OCI-LY1 (cell line): ENCODE measurements at regions not wholly inside any gene's neighbourhood (a gene's known extent, or its start where the extent isn't known, plus 50 kb on each side); places are given as distances from the start of the nearest gene placed in this dataset.

Source experiments
- H2AFZ ChIP-seq: fragments of 200-600 bp; sonication (generic), shearing (Covaris generic); 2 replicates; pipeline ENCODE4 v1.6.0; 2014; ENCODE audit warnings: antibody characterized with exemption, mild to moderate bottlenecking, low read length
- H3F3A ChIP-seq: fragments of 200-600 bp; sonication (generic), shearing (Covaris generic); 2 replicates; pipeline ENCODE4 v1.6.0; 2014; ENCODE audit warnings: mild to moderate bottlenecking, antibody characterized with exemption, low read length, moderate library complexity; ENCODE audit not compliant: insufficient read depth
- H3K27ac ChIP-seq: fragments of 200-600 bp; sonication (generic); 2 replicates; pipeline ENCODE4 v1.5.1; 2014; ENCODE audit warnings: low read length, mixed run types, mild to moderate bottlenecking, low read depth; ENCODE audit not compliant: poor library complexity, severe bottlenecking
- H3K27me3 ChIP-seq: fragments of 200-600 bp; sonication (generic); 2 replicates; pipeline ENCODE4 v1.6.0; 2014; ENCODE audit warnings: antibody characterized with exemption, mild to moderate bottlenecking, low read length, moderate library complexity; ENCODE audit not compliant: insufficient read depth
- H3K36me3 ChIP-seq: fragments of 200-600 bp; sonication (generic); 2 replicates; pipeline ENCODE4 v1.6.1; 2014; ENCODE audit warnings: mild to moderate bottlenecking, antibody characterized with exemption, low read length, moderate library complexity, mixed read lengths; ENCODE audit not compliant: insufficient read depth
- H3K4me1 ChIP-seq: fragments of 200-600 bp; sonication (generic); 2 replicates; pipeline ENCODE4 v1.5.1; 2014; ENCODE audit warnings: mild to moderate bottlenecking, low read length, moderate library complexity; ENCODE audit not compliant: insufficient read depth, severe bottlenecking
- H3K4me2 ChIP-seq: fragments of 200-600 bp; sonication (generic), shearing (Covaris generic); 2 replicates; pipeline ENCODE4 v1.6.1; 2014; ENCODE audit warnings: low read length
- H3K4me3 ChIP-seq: fragments of 200-600 bp; sonication (generic); 2 replicates; pipeline ENCODE4 v1.5.1; 2014; ENCODE audit warnings: low read length, low read depth, mild to moderate bottlenecking, mixed read lengths; ENCODE audit not compliant: poor library complexity, severe bottlenecking
- H3K79me2 ChIP-seq: fragments of 200-600 bp; shearing (Covaris generic); 2 replicates; pipeline ENCODE4 v1.6.1; 2016; ENCODE audit warnings: mixed run types, low read length, mixed read lengths; ENCODE audit not compliant: insufficient read depth
- H3K9ac ChIP-seq: fragments of 200-600 bp; sonication (generic), shearing (Covaris generic); 2 replicates; pipeline ENCODE4 v1.6.1; 2014; ENCODE audit warnings: mild to moderate bottlenecking, low read length, mixed read lengths
- H3K9me2 ChIP-seq: fragments of 200-600 bp; sonication (generic), shearing (Covaris generic); 2 replicates; pipeline ENCODE4 v1.6.1; 2014; ENCODE audit warnings: low read depth, mild to moderate bottlenecking, low read length, mixed read lengths
- H3K9me3 ChIP-seq: fragments of 200-600 bp; shearing (Covaris generic); 2 replicates; pipeline ENCODE4 v1.6.1; 2014; ENCODE audit warnings: low read length, mixed read lengths
- H4K20me1 ChIP-seq: fragments of 200-600 bp; sonication (generic), shearing (Covaris generic); 2 replicates; pipeline ENCODE4 v1.6.0; 2016; ENCODE audit warnings: mild to moderate bottlenecking, low read length; ENCODE audit not compliant: insufficient read depth
- EZH2 ChIP-seq: fragments of 200-600 bp; sonication (generic), shearing (Covaris generic); IDR thresholded peaks from 2 replicates; pipeline ENCODE4 v1.8.0; 2017; ENCODE audit warnings: borderline replicate concordance, mixed run types, mild to moderate bottlenecking, antibody characterized with exemption, low read length, moderate library complexity, mixed read lengths
- TF ChIP-seq, protein P1 (sequence below): fragments of 200-600 bp; sonication (generic), shearing (Covaris generic); IDR thresholded peaks from 2 replicates; pipeline ENCODE4 v1.5.1; 2017; ENCODE audit warnings: mild to moderate bottlenecking, antibody characterized with exemption, low read length, moderate library complexity, mixed read lengths

DNA sequence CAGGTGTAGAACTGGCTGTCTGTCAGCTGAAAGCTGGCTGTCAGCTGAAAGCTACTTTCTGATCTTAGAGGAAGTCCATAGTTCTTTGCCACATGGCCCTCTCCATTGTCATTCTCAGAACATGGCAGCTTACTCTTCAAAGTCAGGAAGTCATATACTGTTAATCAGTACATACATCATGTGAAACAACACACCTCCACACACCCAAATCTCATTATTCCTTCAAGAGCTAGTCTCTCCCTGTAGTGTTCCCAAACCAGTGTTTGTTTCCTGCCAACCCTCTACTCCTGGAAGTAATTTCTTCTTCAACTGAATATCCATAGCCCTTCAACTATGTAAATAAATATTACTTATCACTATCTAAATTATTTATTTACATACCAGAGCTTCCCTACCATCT lies 58.9 kb downstream of the OR5AK2 start:
- H3K4me1 ChIP-seq: no peaks in the 10 kb centered on the region
- TF ChIP-seq EZH2: no peak
- TF ChIP-seq, protein P1, sequence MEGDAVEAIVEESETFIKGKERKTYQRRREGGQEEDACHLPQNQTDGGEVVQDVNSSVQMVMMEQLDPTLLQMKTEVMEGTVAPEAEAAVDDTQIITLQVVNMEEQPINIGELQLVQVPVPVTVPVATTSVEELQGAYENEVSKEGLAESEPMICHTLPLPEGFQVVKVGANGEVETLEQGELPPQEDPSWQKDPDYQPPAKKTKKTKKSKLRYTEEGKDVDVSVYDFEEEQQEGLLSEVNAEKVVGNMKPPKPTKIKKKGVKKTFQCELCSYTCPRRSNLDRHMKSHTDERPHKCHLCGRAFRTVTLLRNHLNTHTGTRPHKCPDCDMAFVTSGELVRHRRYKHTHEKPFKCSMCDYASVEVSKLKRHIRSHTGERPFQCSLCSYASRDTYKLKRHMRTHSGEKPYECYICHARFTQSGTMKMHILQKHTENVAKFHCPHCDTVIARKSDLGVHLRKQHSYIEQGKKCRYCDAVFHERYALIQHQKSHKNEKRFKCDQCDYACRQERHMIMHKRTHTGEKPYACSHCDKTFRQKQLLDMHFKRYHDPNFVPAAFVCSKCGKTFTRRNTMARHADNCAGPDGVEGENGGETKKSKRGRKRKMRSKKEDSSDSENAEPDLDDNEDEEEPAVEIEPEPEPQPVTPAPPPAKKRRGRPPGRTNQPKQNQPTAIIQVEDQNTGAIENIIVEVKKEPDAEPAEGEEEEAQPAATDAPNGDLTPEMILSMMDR: no peak
- no peaks in the 10 kb centered on the region for H3K9me2 ChIP-seq
- no peaks in the 10 kb centered on the region for H3K36me3 ChIP-seq
- no peak overlapping the region for H3K9ac ChIP-seq
- no peaks in the 10 kb centered on the region for H3K79me2 ChIP-seq
- H4K20me1 ChIP-seq: no peaks in the 10 kb centered on the region
- H2AFZ ChIP-seq: no peak overlapping the region
- H3K4me2 ChIP-seq: no peak overlapping the region
- H3K27me3 ChIP-seq: no peaks in the 10 kb centered on the region
- no peak overlapping the region for H3K27ac ChIP-seq
- no peaks in the 10 kb centered on the region for H3F3A ChIP-seq
- H3K4me3 ChIP-seq: no peak overlapping the region
- H3K9me3 ChIP-seq: no peaks in the 10 kb centered on the region

DNA sequence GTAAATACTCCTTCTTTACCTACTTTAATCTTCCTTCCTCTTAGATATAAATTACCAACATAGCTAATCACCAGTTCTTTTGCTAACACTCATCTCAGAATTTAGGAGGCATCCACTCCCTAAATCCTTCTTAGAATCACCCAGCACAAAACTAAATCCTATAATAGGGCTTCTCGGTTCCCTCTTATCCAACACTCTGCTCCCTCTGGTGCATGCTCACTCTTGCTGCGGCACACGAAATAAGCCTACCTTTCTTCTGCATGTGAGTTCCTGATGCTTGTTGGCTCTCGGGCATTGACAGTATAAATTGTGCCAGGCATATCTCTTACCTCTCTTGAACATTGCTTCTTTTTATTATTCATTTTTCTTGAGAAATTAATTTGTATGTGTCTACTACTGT lies 61.0 kb downstream of the OR5AK2 start:
- Histone ChIP-seq H3K4me1 (no peaks in the 10 kb centered on the region), H3K4me3 (no peak overlapping the region), H3K27me3 (no peaks in the 10 kb centered on the region), H4K20me1 (no peaks in the 10 kb centered on the region), H3K79me2 (no peaks in the 10 kb centered on the region), H3K9me3 (no peaks in the 10 kb centered on the region), H3F3A (no peaks in the 10 kb centered on the region), H3K4me2 (no peak overlapping the region), H3K36me3 (no peaks in the 10 kb centered on the region), H3K9ac (no peak overlapping the region), H3K27ac (no peak overlapping the region), H3K9me2 (no peaks in the 10 kb centered on the region), H2AFZ (no peak overlapping the region)
- TF ChIP-seq, protein P1: no peak
- no peak for TF ChIP-seq EZH2

DNA sequence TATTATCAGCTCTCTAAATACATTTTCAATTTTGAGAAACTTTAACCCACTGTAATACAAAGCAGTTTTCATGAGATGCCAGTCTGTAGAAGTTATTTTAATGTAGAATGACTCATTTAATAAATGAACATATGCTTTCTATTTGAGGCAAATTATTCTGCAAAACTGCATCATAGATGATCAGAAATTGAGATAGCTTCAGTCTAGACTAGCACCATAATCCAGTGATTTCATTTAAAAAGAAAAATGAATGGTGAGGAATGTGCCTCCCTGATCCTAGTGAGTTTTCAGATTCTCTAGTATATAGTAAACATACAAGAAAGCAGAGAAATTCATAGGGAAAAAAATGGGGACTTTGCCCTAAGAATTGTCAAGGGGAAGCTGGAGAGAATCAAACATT lies 66.1 kb downstream of the OR5AK2 start:
- Histone ChIP-seq H3K4me3 (no peak overlapping the region), H3F3A (no peaks in the 10 kb centered on the region), H4K20me1 (no peaks in the 10 kb centered on the region), H3K9me3 (no peaks in the 10 kb centered on the region), H3K27ac (no peak overlapping the region), H3K4me1 (no peaks in the 10 kb centered on the region), H3K27me3 (no peaks in the 10 kb centered on the region), H3K4me2 (no peak overlapping the region), H2AFZ (no peak overlapping the region), H3K9ac (no peak overlapping the region), H3K36me3 (no peaks in the 10 kb centered on the region), H3K79me2 (no peaks in the 10 kb centered on the region), H3K9me2 (no peaks in the 10 kb centered on the region)
- TF ChIP-seq, protein P1: no peak
